ENCODE measurements at regions not wholly inside any gene's neighbourhood (a gene's known extent, or its start where the extent isn't known, plus 50 kb on each side); places are given as distances from the start of the nearest gene placed in this dataset.

GRCh38 chr2:217414429-217414828, 554.6 kb upstream of the TNP1 start:
- no peak overlapping the region for H3K4me3 ChIP-seq (ENCODE audit: low read length)
- no peak for TF ChIP-seq CTCF (conservative IDR thresholded peaks at IDR 0.05; ENCODE audit: low read depth, low read length)
- DNase-seq (ENCODE audit: low read depth): no peak

GRCh38 chr2:217413193-217413592, 553.3 kb upstream of the TNP1 start:
- no peak for TF ChIP-seq CTCF (conservative IDR thresholded peaks at IDR 0.05; ENCODE audit: low read depth, low read length)
- DNase-seq (ENCODE audit: low read depth): no peak
- H3K4me3 ChIP-seq (ENCODE audit: low read length): no peak overlapping the region

GRCh38 chr2:217412721-217413120, 552.9 kb upstream of the TNP1 start:
- no peak overlapping the region for H3K4me3 ChIP-seq (ENCODE audit: low read length)
- DNase-seq (ENCODE audit: low read depth): no peak
- TF ChIP-seq CTCF (conservative IDR thresholded peaks at IDR 0.05; ENCODE audit: low read depth, low read length): no peak

- DNase-seq (ENCODE audit: low read depth): no peak
- H3K4me3 ChIP-seq (ENCODE audit: low read length): no peak overlapping the region
- no peak for TF ChIP-seq CTCF (conservative IDR thresholded peaks at IDR 0.05; ENCODE audit: low read depth, low read length)
These were observed 552.4 kb upstream of the TNP1 start for GRCh38 chr2:217412277-217412676.

- DNase-seq (ENCODE audit: low read depth): no peak
- TF ChIP-seq CTCF (conservative IDR thresholded peaks at IDR 0.05; ENCODE audit: low read depth, low read length): no peak
These were observed 550.8 kb upstream of the TNP1 start for GRCh38 chr2:217410681-217410960.

GRCh38 chr2:217409949-217410680, 550.3 kb upstream of the TNP1 start:
- no peak overlapping the region for H3K4me3 ChIP-seq (ENCODE audit: low read length)
- DNase-seq (ENCODE audit: low read depth): no peak
- TF ChIP-seq CTCF (conservative IDR thresholded peaks at IDR 0.05; ENCODE audit: low read depth, low read length): no peak

More at GRCh38 chr2:217410681-217410960, 550.8 kb upstream of the TNP1 start:
- no peak overlapping the region for H3K4me3 ChIP-seq (ENCODE audit: low read length)

- no peak for DNase-seq (ENCODE audit: low read depth)
- no peak for TF ChIP-seq CTCF (conservative IDR thresholded peaks at IDR 0.05; ENCODE audit: low read depth, low read length)
- H3K4me3 ChIP-seq (ENCODE audit: low read length): no peak overlapping the region
These were observed 547.5 kb upstream of the TNP1 start for GRCh38 chr2:217407362-217407761.

Data from retinal pigment epithelial cell (primary cell).